Glomerular visceral epithelial cell (primary cell): ENCODE measurements at regions not wholly inside any gene's neighbourhood (a gene's known extent, or its start where the extent isn't known, plus 50 kb on each side); places are given as distances from the start of the nearest gene placed in this dataset.
"Not testable (repeated sequence)": the region's sequence is repeated elsewhere in the genome, so short reads cannot be mapped to it uniquely, and the experiment has no call there.

Source experiments
- DNase-seq: peaks from one replicate; pipeline ENCODE4 v3.0.0-alpha.2; 2016; ENCODE audit errors: extremely low spot score

- no peak for DNase-seq
Measured at GRCh38 chr3:139199421-139200010, 144.3 kb upstream of the MRPS22 start.

- no peak for DNase-seq
Measured at GRCh38 chr3:139201446-139202225, 142.2 kb upstream of the MRPS22 start.

GRCh38 chr3:139202226-139202958 lies 141.4 kb upstream of the MRPS22 start:
- peak; percentile 50 for DNase-seq

- DNase-seq: no peak
Measured at GRCh38 chr3:139202959-139203349, 140.9 kb upstream of the MRPS22 start.

- DNase-seq: no peak
Measured at GRCh38 chr3:139203752-139204151, 140.1 kb upstream of the MRPS22 start.

GRCh38 chr3:139204728-139205127 lies 139.1 kb upstream of the MRPS22 start:
- DNase-seq: no peak

GRCh38 chr3:139213936-139214335 lies 129.9 kb upstream of the MRPS22 start:
- DNase-seq: no peak

GRCh38 chr3:139216958-139217357 lies 126.9 kb upstream of the MRPS22 start:
- DNase-seq: no peak

- no peak for DNase-seq
Measured at GRCh38 chr3:139217633-139218032, 126.2 kb upstream of the MRPS22 start.

- DNase-seq: no peak
Measured at GRCh38 chr3:139218046-139218445, 125.8 kb upstream of the MRPS22 start.

GRCh38 chr3:139219463-139219862 lies 124.4 kb upstream of the MRPS22 start:
- DNase-seq: no peak

GRCh38 chr3:139222100-139222657 lies 121.6 kb upstream of the MRPS22 start:
- DNase-seq: no peak

GRCh38 chr3:139225548-139225947 lies 118.3 kb upstream of the MRPS22 start:
- DNase-seq: no peak

- DNase-seq: no peak
Measured at GRCh38 chr3:139226731-139227130, 117.1 kb upstream of the MRPS22 start.

GRCh38 chr3:139227165-139227564 lies 116.7 kb upstream of the MRPS22 start:
- no peak for DNase-seq

GRCh38 chr3:139227827-139228226 lies 116.0 kb upstream of the MRPS22 start:
- DNase-seq: no peak

GRCh38 chr3:139230391-139230790 lies 113.4 kb upstream of the MRPS22 start:
- DNase-seq: no peak

- DNase-seq: no peak
Measured at GRCh38 chr3:139231555-139232281, 112.1 kb upstream of the MRPS22 start.

- DNase-seq: not testable (repeated sequence)
Measured at GRCh38 chr3:139232341-139232740, 111.5 kb upstream of the MRPS22 start.

- no peak for DNase-seq
Measured at GRCh38 chr3:139234491-139234890, 109.3 kb upstream of the MRPS22 start.

GRCh38 chr3:139235192-139235591 lies 108.6 kb upstream of the MRPS22 start:
- no peak for DNase-seq

- DNase-seq: no peak
Measured at GRCh38 chr3:139236336-139236735, 107.5 kb upstream of the MRPS22 start.
